ENCODE measurements at regions not wholly inside any gene's neighbourhood (a gene's known extent, or its start where the extent isn't known, plus 50 kb on each side); places are given as distances from the start of the nearest gene placed in this dataset.

DNA sequence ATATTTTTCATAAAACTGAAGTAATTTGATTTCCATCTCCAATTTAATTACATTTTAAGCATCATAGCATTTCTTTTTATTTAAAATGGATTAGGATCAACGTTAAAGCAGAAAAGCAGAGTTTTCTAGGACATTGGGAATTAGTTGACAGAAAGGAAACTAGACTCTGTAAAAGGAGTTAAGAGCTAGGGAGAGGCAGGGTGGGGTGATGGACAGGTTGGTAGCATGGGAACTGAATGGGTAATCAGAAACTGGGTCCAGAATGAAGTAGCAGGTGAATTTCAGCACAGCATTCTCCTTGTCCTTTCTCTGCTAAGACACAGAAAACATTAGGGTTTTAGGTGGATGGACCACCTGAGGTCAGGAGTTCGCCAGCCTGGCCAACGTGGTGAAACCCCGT is 97.6 kb downstream of the ANAPC4 start:
- BruUV-seq (replicated peaks), result no TSS peak
- H3K27ac ChIP-seq (ENCODE audit: low read depth, low read length, poor library complexity, severe bottlenecking), result no peak overlapping the region
- CTCF ChIA-PET, result no interaction called here
- no peaks in the 10 kb centered on the region for H3K36me3 ChIP-seq (ENCODE audit: insufficient read depth, low read length, poor library complexity, severe bottlenecking)
- no peaks in the 10 kb centered on the region for H3K27me3 ChIP-seq (replicated peaks; ENCODE audit: insufficient read depth, low read depth, low read length, poor library complexity)
- POLR2A ChIA-PET (ENCODE audit: low non-redundant PET), result no interaction called here
- H3K9me3 ChIP-seq (ENCODE audit: low read depth, low read length, poor library complexity, severe bottlenecking), result peaks cover 6% of the 10 kb centered on the region
- no peak overlapping the region for H3K4me3 ChIP-seq (ENCODE audit: low read depth, low read length, poor library complexity, severe bottlenecking)
- no peak for TF ChIP-seq CTCF (conservative IDR thresholded peaks at IDR 0.05; ENCODE audit: low read depth, low read length)
- no peak for TF ChIP-seq EZH2 (IDR thresholded peaks at IDR 0.05; ENCODE audit: borderline replicate concordance, low read depth, low read length, poor library complexity, severe bottlenecking)
- no peak for DNase-seq (ENCODE audit: low spot score)
- intact Hi-C loops (cut with micrococcal nuclease; ENCODE audit: unreplicated experiment), result no loop called here
- H3K4me1 ChIP-seq (ENCODE audit: insufficient read depth, low read length, poor library complexity, severe bottlenecking), result no peaks in the 10 kb centered on the region

DNA sequence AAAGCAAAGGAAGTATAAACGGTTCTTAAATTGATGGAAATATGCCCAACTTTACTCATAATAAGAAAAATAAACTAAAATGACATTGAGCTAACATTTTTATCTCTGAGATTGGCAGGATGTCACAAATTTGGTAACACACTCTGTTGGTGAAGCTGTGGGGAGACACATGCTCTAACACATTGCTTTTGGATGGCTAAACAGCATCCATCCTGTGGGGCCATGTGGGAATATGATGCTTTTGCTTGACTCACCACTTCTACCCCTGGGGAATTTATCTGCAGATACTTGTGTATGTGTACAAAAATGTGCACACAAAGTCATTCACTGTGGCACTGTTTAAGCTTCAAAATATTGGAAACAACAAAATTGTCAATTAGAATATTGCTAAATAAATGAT is 100.2 kb downstream of the ANAPC4 start:
- Histone ChIP-seq H3K27ac (ENCODE audit: low read depth, low read length, poor library complexity, severe bottlenecking) (no peak overlapping the region), H3K9me3 (ENCODE audit: low read depth, low read length, poor library complexity, severe bottlenecking) (no peaks in the 10 kb centered on the region), H3K27me3 (replicated peaks; ENCODE audit: insufficient read depth, low read depth, low read length, poor library complexity) (no peaks in the 10 kb centered on the region), H3K36me3 (ENCODE audit: insufficient read depth, low read length, poor library complexity, severe bottlenecking) (no peaks in the 10 kb centered on the region), H3K4me1 (ENCODE audit: insufficient read depth, low read length, poor library complexity, severe bottlenecking) (no peaks in the 10 kb centered on the region), H3K4me3 (ENCODE audit: low read depth, low read length, poor library complexity, severe bottlenecking) (no peak overlapping the region)
- no TSS peak for BruUV-seq (replicated peaks)
- TF ChIP-seq CTCF (conservative IDR thresholded peaks at IDR 0.05; ENCODE audit: low read depth, low read length) (no peak), EZH2 (IDR thresholded peaks at IDR 0.05; ENCODE audit: borderline replicate concordance, low read depth, low read length, poor library complexity, severe bottlenecking) (no peak)
- intact Hi-C loops (cut with micrococcal nuclease; ENCODE audit: unreplicated experiment), result no loop called here
- ChIA-PET POLR2A (ENCODE audit: low non-redundant PET) (no interaction called here), CTCF (no interaction called here)
- no peak for DNase-seq (ENCODE audit: low spot score)

GRCh38 chr4:25481648-25482047 is 104.6 kb downstream of the ANAPC4 start:
- DNase-seq (ENCODE audit: low spot score), result no peak
- Histone ChIP-seq H3K4me1 (ENCODE audit: insufficient read depth, low read length, poor library complexity, severe bottlenecking) (peaks cover 8% of the 10 kb centered on the region), H3K4me3 (ENCODE audit: low read depth, low read length, poor library complexity, severe bottlenecking) (no peak overlapping the region), H3K9me3 (ENCODE audit: low read depth, low read length, poor library complexity, severe bottlenecking) (no peaks in the 10 kb centered on the region), H3K27me3 (replicated peaks; ENCODE audit: insufficient read depth, low read depth, low read length, poor library complexity) (no peaks in the 10 kb centered on the region), H3K27ac (ENCODE audit: low read depth, low read length, poor library complexity, severe bottlenecking) (no peak overlapping the region), H3K36me3 (ENCODE audit: insufficient read depth, low read length, poor library complexity, severe bottlenecking) (no peaks in the 10 kb centered on the region)
- CTCF ChIA-PET, result no interaction called here
- POLR2A ChIA-PET (ENCODE audit: low non-redundant PET), result no interaction called here
- no TSS peak for BruUV-seq (replicated peaks)
- TF ChIP-seq CTCF (conservative IDR thresholded peaks at IDR 0.05; ENCODE audit: low read depth, low read length) (no peak), EZH2 (IDR thresholded peaks at IDR 0.05; ENCODE audit: borderline replicate concordance, low read depth, low read length, poor library complexity, severe bottlenecking) (no peak)
- intact Hi-C loops (cut with micrococcal nuclease; ENCODE audit: unreplicated experiment), result no loop called here

Measured in A673 (cell line).